HEK293T (cell line): ENCODE measurements at regions not wholly inside any gene's neighbourhood (a gene's known extent, or its start where the extent isn't known, plus 50 kb on each side); places are given as distances from the start of the nearest gene placed in this dataset.

ENCODE experiments used
- ARNT ChIP-seq: fragments of 450-650 bp; IDR thresholded peaks from 2 replicates; pipeline ENCODE4 v1.6.1; 2017; ENCODE audit warnings: mild to moderate bottlenecking
- FOXK2 ChIP-seq: fragments of 450-650 bp; IDR thresholded peaks from 2 replicates; pipeline ENCODE4 v1.6.1; 2016; ENCODE audit warnings: mild to moderate bottlenecking
- HDGF ChIP-seq: fragments of 450-650 bp; IDR thresholded peaks from 2 replicates; pipeline ENCODE4 v1.6.1; 2017; ENCODE audit warnings: antibody characterized with exemption, borderline replicate concordance
- SP1 ChIP-seq: fragments of 450-650 bp; IDR thresholded peaks from 2 replicates; pipeline ENCODE4 v1.6.1; 2017
- SUZ12 ChIP-seq: fragments of 450-650 bp; IDR thresholded peaks from 2 replicates; pipeline ENCODE4 v1.6.1; 2016; ENCODE audit warnings: mild to moderate bottlenecking

GRCh38 chr4:180493299-180493698 is 1749.9 kb upstream of the TENM3 start:
- no peak for TF ChIP-seq FOXK2
- TF ChIP-seq SUZ12: no peak
- TF ChIP-seq ARNT: no peak
- TF ChIP-seq SP1: no peak
- no peak for TF ChIP-seq HDGF
